H1 (cell line): ENCODE measurements at regions not wholly inside any gene's neighbourhood (a gene's known extent, or its start where the extent isn't known, plus 50 kb on each side); places are given as distances from the start of the nearest gene placed in this dataset.

Source experiments
- CTCF ChIA-PET: fragments of 300-600 bp; sonication (Branson Sonifier 250); formaldehyde crosslinking; loops from one replicate; lab custom pipeline; 2021; ENCODE audit not compliant: partially characterized antibody; lab: Charles Lee
- POLR2A ChIA-PET: fragments of 300-600 bp; sonication (Branson Sonifier 250); formaldehyde crosslinking; loops from one replicate; lab custom pipeline; 2021; ENCODE audit warnings: inconsistent platforms; ENCODE audit not compliant: partially characterized antibody; lab: Charles Lee
- DNase-seq, 2 experiments: peaks; one replicate each; pipeline versions ENCODE4 v3.0.0 to v3.0.0-alpha.2; 2010 to 2022; ENCODE audit warnings: low spot score in 2 of 2, low read depth in 1 of 2, mixed read lengths in 1 of 2
- FAIRE-seq: peaks from 2 replicates; lab custom pipeline; 2011; peaks lifted over from hg19 to GRCh38; lab: Jason Lieb, UNC
- H2AFZ ChIP-seq: 2 replicates; pipeline ENCODE4 v1.8.1; 2012; ENCODE audit warnings: low read length, inconsistent platforms
- H2AK5ac ChIP-seq: 2 replicates; pipeline ENCODE4 v1.6.1; 2013; ENCODE audit warnings: low read depth, low read length
- H2BK120ac ChIP-seq: replicated peaks from 2 replicates; pipeline ENCODE3; 2013; ENCODE audit warnings: low read depth, low read length, inconsistent platforms
- H2BK12ac ChIP-seq: 2 replicates; pipeline ENCODE4 v1.6.1; 2013; ENCODE audit warnings: low read depth, low read length
- H2BK15ac ChIP-seq: 2 replicates; pipeline ENCODE4 v1.6.1; 2013; ENCODE audit warnings: low read length
- H2BK20ac ChIP-seq: 2 replicates; pipeline ENCODE4 v1.6.1; 2013; ENCODE audit warnings: low read length
- H2BK5ac ChIP-seq: 2 replicates; pipeline ENCODE4 v1.6.1; 2013; ENCODE audit warnings: low read depth, low read length
- H3K14ac ChIP-seq: 2 replicates; pipeline ENCODE4 v1.6.1; 2013; ENCODE audit warnings: inconsistent platforms; ENCODE audit not compliant: insufficient read length
- H3K18ac ChIP-seq: 2 replicates; pipeline ENCODE4 v1.6.1; 2013; ENCODE audit warnings: low read length; ENCODE audit errors: extremely low read depth
- H3K23ac ChIP-seq: 2 replicates; pipeline ENCODE4 v1.6.1; 2013; ENCODE audit warnings: inconsistent platforms; ENCODE audit not compliant: insufficient read length
- H3K23me2 ChIP-seq: 2 replicates; pipeline ENCODE4 v1.6.1; 2013; ENCODE audit warnings: low read depth, low read length
- H3K27ac ChIP-seq: 2 replicates; pipeline ENCODE4 v1.6.1; 2011; ENCODE audit warnings: low read depth, low read length, inconsistent platforms
- H3K27me3 ChIP-seq, 4 experiments: replicated peaks in 1 of 4; 1 replicate in 1 of 4; 2 replicates in 3 of 4; pipeline versions ENCODE4 v1.6.1 to v1.8.1; 2011 to 2013; ENCODE audit warnings: low read length in 3 of 4, mild to moderate bottlenecking in 3 of 4, inconsistent platforms in 2 of 4, mixed read lengths in 2 of 4, moderate library complexity in 1 of 4; ENCODE audit not compliant: control insufficient read depth in 3 of 4, insufficient read depth in 3 of 4; ENCODE audit errors: extremely low read depth in 1 of 4
- H3K36me3 ChIP-seq, 4 experiments: 2 replicates each; pipeline versions ENCODE4 v1.6.1 to v1.8.1; 2011 to 2013; ENCODE audit warnings: mild to moderate bottlenecking in 4 of 4, low read length in 3 of 4, moderate library complexity in 2 of 4, control low read depth in 1 of 4, inconsistent platforms in 1 of 4; ENCODE audit not compliant: insufficient read depth in 4 of 4, control insufficient read depth in 2 of 4
- H3K4ac ChIP-seq: replicated peaks from 2 replicates; pipeline ENCODE3; 2013; ENCODE audit warnings: low read length, low read depth, mixed read lengths, inconsistent platforms; ENCODE audit not compliant: insufficient read length
- H3K4me1 ChIP-seq, 4 experiments: replicated peaks in 1 of 4; 1 replicate in 1 of 4; 2 replicates in 3 of 4; pipeline versions ENCODE4 v1.6.1 to v1.8.1; 2011 to 2013; ENCODE audit warnings: low read length in 3 of 4, inconsistent platforms in 2 of 4, mixed read lengths in 1 of 4; ENCODE audit not compliant: insufficient read depth in 4 of 4, control insufficient read depth in 3 of 4
- H3K4me2 ChIP-seq, 2 experiments: 2 replicates each; pipeline versions ENCODE4 v1.6.1 to v1.8.1; 2011 to 2013; ENCODE audit warnings: low read depth in 2 of 2, low read length in 2 of 2, control low read depth in 1 of 2, inconsistent platforms in 1 of 2, mild to moderate bottlenecking in 1 of 2; ENCODE audit not compliant: insufficient read depth in 1 of 2
- H3K4me3 ChIP-seq, 4 experiments: fragments of 200-600, 300-600 bp in 1 of 4; sonication (generic), shearing (Covaris generic), sonication (Bioruptor Twin) in 1 of 4; 2 replicates each; pipeline versions ENCODE4 v1.5.1 to v1.8.1; 2011 to 2016; ENCODE audit warnings: low read length in 4 of 4, low read depth in 3 of 4, control low read depth in 2 of 4, inconsistent platforms in 2 of 4, mild to moderate bottlenecking in 2 of 4, mixed read lengths in 1 of 4, moderate library complexity in 1 of 4; ENCODE audit not compliant: insufficient read depth in 2 of 4; ENCODE audit errors: extremely low read depth in 1 of 4
- H3K56ac ChIP-seq: replicated peaks from 2 replicates; pipeline ENCODE3; 2013; ENCODE audit warnings: low read depth, mild to moderate bottlenecking, mixed read lengths, low read length, inconsistent platforms; ENCODE audit not compliant: insufficient read length
- H3K79me1 ChIP-seq: 2 replicates; pipeline ENCODE4 v1.6.1; 2013; ENCODE audit warnings: low read depth, low read length, control low read depth
- H3K79me2 ChIP-seq, 2 experiments: 2 replicates each; pipeline versions ENCODE4 v1.6.1 to v1.8.1; 2012 to 2013; ENCODE audit warnings: low read length in 2 of 2, mild to moderate bottlenecking in 2 of 2, inconsistent platforms in 1 of 2; ENCODE audit not compliant: insufficient read depth in 2 of 2, control insufficient read depth in 1 of 2
- H3K9ac ChIP-seq, 4 experiments: replicated peaks in 1 of 4; 1 replicate in 1 of 4; 2 replicates in 3 of 4; pipeline versions ENCODE4 v1.6.1 to v1.8.1; 2011 to 2013; ENCODE audit warnings: low read depth in 3 of 4, low read length in 3 of 4, control low read depth in 2 of 4, mild to moderate bottlenecking in 2 of 4, moderate library complexity in 2 of 4, inconsistent platforms in 1 of 4; ENCODE audit errors: extremely low read depth in 1 of 4
- H3K9me3 ChIP-seq, 2 experiments: 2 replicates each; pipeline versions ENCODE4 v1.6.1 to v1.8.1; 2012 to 2013; ENCODE audit warnings: mild to moderate bottlenecking in 2 of 2, moderate library complexity in 2 of 2, control low read depth in 1 of 2, inconsistent platforms in 1 of 2, low read depth in 1 of 2, low read length in 1 of 2, mixed read lengths in 1 of 2; ENCODE audit not compliant: insufficient read depth in 2 of 2
- H4K20me1 ChIP-seq, 2 experiments: replicated peaks in 1 of 2; 2 replicates each; pipeline versions ENCODE3 to v1.8.1; 2011 to 2013; ENCODE audit warnings: inconsistent platforms in 2 of 2, low read length in 2 of 2, mild to moderate bottlenecking in 1 of 2; ENCODE audit not compliant: insufficient read depth in 2 of 2, control insufficient read depth in 1 of 2
- H4K5ac ChIP-seq: 2 replicates; pipeline ENCODE4 v1.6.1; 2013; ENCODE audit warnings: low read length, low read depth, mixed read lengths, inconsistent platforms; ENCODE audit not compliant: insufficient read length
- H4K8ac ChIP-seq: 2 replicates; pipeline ENCODE4 v1.8.0; 2013; ENCODE audit warnings: mild to moderate bottlenecking, moderate library complexity, low read length, inconsistent platforms; ENCODE audit not compliant: insufficient read depth; ENCODE audit errors: extremely low read depth
- H4K91ac ChIP-seq: replicated peaks from 2 replicates; pipeline ENCODE3; 2013; ENCODE audit warnings: low read length, mixed read lengths, inconsistent platforms; ENCODE audit not compliant: insufficient read length
- BCL11A ChIP-seq, 2 experiments: IDR thresholded peaks; one replicate each; pipeline ENCODE4 v1.6.1; 2011; ENCODE audit warnings: low read depth in 2 of 2, low read length in 2 of 2, mild to moderate bottlenecking in 2 of 2
- JUND ChIP-seq: IDR thresholded peaks from 2 replicates; pipeline ENCODE4 v1.6.1; 2011; ENCODE audit warnings: mild to moderate bottlenecking, improper control_type of control experiment, low read length
- MAFK ChIP-seq: IDR thresholded peaks from 2 replicates; pipeline ENCODE4 v1.6.1; 2012; ENCODE audit warnings: low read depth, mild to moderate bottlenecking, improper control_type of control experiment, low read length
- TAF7 ChIP-seq: optimal IDR thresholded peaks from 2 replicates; pipeline ENCODE3; 2011; ENCODE audit warnings: low read depth, mild to moderate bottlenecking, inconsistent platforms, low read length, moderate library complexity, borderline replicate concordance
- ZNF274 ChIP-seq: IDR thresholded peaks from 2 replicates; pipeline ENCODE4 v1.7.0; 2012; ENCODE audit warnings: low read length, borderline replicate concordance; ENCODE audit errors: extremely low read depth
- WGBS, 2 experiments: shearing (Covaris generic) in 1 of 2; methylation state at CpG; one replicate each; pipeline versions ENCODE4 v1.1.6 to v1.1.7; 2013 to 2015; ENCODE audit warnings: low lambda C conversion rate in 2 of 2, mixed read lengths in 2 of 2, inconsistent platforms in 1 of 2, low coverage in 1 of 2, missing lambda C conversion rate in 1 of 2; ENCODE audit not compliant: insufficient replicate concordance in 2 of 2, insufficient coverage in 1 of 2, insufficient read length in 1 of 2; ENCODE audit errors: extremely low coverage in 1 of 2, missing lambda C conversion rate in 1 of 2; 5-methylcytosine and 5-hydroxymethylcytosine counted together

DNA sequence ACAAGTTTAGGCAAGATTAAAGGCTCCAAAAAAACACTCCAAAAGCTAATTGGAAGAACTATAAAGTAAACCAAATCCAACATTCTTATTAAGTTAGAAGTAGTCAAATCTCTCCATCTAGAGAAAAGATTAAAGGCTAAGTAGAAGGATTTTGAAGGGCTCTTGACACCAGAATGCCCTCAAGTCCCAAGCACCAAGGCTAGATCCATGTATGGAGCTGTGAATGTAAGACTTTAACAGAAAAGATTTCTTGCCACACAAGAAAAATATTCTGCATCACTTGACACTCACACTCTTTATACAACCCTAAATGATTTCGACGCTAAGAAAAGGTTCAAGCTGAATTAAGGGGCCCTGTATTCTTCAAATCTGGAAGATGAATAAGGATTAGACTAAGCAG, 345.2 kb downstream of the VGLL3 start:
- H3K14ac ChIP-seq = no peak overlapping the region
- no peaks in the 10 kb centered on the region for H3K27me3 ChIP-seq
- H2BK12ac ChIP-seq = no peak overlapping the region
- H3K18ac ChIP-seq = no peak overlapping the region
- no peak overlapping the region for H2BK5ac ChIP-seq
- DNase-seq (no peak), FAIRE-seq (no peak)
- no peak overlapping the region for H2AFZ ChIP-seq
- H3K4me3 ChIP-seq = no peak overlapping the region
- POLR2A ChIA-PET = no interaction called here
- 95% methylated on average over 2 of the region's 2 CpGs; no CpG with 5 or more reads in 1 of the 2 experiments for WGBS, 2 experiments
- H2BK120ac ChIP-seq = no peak overlapping the region
- H3K23ac ChIP-seq = no peak overlapping the region
- H4K8ac ChIP-seq = no peak overlapping the region
- CTCF ChIA-PET = interaction anchor here (2.2 kb wide), 1 partner anchor 10 kb away, joined by 7 read pairs; no protein-coding TSS in a partner anchor
- no peak overlapping the region for H4K91ac ChIP-seq
- H3K27ac ChIP-seq = no peak overlapping the region
- no peak overlapping the region for H2AK5ac ChIP-seq
- H3K79me2 ChIP-seq = no peaks in the 10 kb centered on the region
- no peak overlapping the region for H4K5ac ChIP-seq
- H3K4me2 ChIP-seq = no peak overlapping the region
- H3K9me3 ChIP-seq = no peaks in the 10 kb centered on the region
- no peaks in the 10 kb centered on the region for H3K4me1 ChIP-seq
- H2BK15ac ChIP-seq = no peak overlapping the region
- no peaks in the 10 kb centered on the region for H3K36me3 ChIP-seq
- no peak overlapping the region for H2BK20ac ChIP-seq
- no peak overlapping the region for H3K56ac ChIP-seq
- no peaks in the 10 kb centered on the region for H4K20me1 ChIP-seq
- H3K4ac ChIP-seq = no peak overlapping the region
- no peaks in the 10 kb centered on the region for H3K23me2 ChIP-seq
- no peaks in the 10 kb centered on the region for H3K79me1 ChIP-seq
- no peak overlapping the region for H3K9ac ChIP-seq
- no peak for TF ChIP-seq TAF7
- TF ChIP-seq ZNF274 = no peak
- no peak for TF ChIP-seq MAFK
- TF ChIP-seq BCL11A (IDR thresholded peaks at IDR 0.05; ENCODE audit: low read depth in 2 of 2, low read length in 2 of 2) = no peak
- no peak for TF ChIP-seq JUND
